NCI-H2171 (cell line): ENCODE measurements at regions not wholly inside any gene's neighbourhood (a gene's known extent, or its start where the extent isn't known, plus 50 kb on each side); places are given as distances from the start of the nearest gene placed in this dataset.

Experiments
- DNase-seq: peaks from one replicate; lab custom pipeline; 2025; lab: John Stamatoyannopoulos, UW

- no peak for DNase-seq
These were observed 111.1 kb upstream of the ARHGAP5 start for GRCh38 chr14:31965735-31966598.

DNA sequence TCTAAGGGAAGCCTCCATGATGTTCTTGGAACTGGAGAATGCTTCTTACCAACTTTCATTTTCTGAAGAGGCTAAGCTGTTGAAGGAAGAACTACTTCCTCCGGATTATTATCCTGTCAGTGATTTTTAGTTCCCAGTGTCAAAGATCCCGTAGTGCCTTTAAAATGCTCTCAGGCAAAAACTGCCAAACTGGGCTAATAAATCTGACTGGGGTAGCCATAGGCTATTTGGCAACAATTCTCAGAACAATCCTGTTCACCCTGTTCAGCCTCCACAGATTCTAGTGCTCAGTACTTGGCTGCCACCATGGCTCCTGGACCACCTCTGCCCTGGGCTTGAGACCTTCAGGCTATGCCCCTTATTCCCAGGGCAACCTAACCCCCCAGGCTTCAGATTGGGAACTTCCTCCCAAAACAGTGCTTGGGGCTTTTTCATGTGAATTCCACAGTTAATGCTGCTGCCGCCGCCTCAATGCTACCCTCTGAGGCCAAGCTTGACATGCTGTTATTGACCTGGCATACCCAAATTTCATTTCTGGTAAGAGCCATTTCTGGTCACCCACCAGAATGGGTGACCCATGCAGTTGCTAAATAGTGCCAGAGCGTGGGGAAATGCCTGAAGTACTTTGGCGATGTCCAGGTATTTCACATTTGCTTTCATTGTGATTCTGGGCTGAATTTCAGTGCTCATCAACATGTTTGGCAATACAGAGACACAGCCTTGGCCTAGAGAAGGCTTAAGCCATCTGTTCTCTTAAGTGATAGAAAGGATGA is 110.0 kb upstream of the ARHGAP5 start:
- no peak for DNase-seq

GRCh38 chr14:31967669-31967975 is 109.5 kb upstream of the ARHGAP5 start:
- no peak for DNase-seq

GRCh38 chr14:31968107-31968810 is 108.8 kb upstream of the ARHGAP5 start:
- DNase-seq, result no peak

DNA sequence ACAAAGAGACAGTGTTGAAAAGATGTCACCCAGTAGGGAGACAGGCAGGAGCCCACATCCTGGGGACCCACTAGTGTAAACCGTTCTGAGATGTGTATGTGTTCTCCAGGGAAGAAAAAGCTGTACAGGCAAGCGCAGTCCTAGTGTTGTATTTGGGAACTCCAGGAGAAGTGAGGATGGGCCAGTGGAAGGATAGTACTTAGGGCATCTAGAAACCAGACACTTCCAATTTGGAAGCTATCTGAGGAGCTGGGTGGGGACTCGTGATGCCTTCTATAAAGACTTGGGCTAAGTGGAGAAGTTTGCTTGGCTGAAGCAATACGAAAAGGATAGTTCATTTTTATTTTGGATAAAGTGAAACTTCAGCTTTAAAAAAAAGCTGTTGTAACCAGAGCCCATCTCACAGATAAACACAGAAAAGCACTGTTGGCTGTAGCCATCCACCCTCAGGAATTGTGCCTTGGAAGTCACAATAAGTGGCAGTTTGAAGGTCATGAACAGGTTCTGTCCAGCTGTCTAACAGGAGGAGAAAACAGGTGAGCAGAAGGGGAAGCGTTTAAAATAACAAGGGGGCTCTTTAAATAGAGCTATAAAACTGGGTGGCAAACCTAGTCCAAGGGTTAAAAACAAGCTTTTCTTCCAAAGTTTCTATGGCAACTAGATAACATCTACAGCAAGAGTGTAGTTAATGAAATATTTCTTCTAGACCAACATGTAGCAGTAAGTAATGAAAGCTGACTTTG is 108.0 kb upstream of the ARHGAP5 start:
- DNase-seq, result peak; percentile 17

GRCh38 chr14:31969699-31970240 is 107.3 kb upstream of the ARHGAP5 start:
- DNase-seq, result no peak

DNA sequence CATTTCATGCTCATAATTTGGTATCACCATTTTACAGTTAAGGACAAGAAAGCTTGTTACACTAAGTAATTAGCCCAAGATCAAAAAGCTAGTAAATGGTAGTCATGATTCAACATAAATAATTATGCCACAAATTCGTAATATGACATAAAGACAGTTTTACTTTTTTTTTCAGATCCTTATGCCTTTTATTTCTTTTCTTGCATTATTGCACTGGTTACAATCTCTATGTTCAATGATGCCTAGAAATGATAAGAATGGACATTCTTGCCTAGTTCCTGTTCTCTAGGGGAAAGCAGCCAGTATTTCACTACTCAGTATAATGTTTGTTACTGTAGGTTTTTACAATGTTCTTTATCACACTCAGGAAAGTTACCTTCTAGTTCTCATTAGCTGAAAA is 106.4 kb upstream of the ARHGAP5 start:
- no peak for DNase-seq

DNA sequence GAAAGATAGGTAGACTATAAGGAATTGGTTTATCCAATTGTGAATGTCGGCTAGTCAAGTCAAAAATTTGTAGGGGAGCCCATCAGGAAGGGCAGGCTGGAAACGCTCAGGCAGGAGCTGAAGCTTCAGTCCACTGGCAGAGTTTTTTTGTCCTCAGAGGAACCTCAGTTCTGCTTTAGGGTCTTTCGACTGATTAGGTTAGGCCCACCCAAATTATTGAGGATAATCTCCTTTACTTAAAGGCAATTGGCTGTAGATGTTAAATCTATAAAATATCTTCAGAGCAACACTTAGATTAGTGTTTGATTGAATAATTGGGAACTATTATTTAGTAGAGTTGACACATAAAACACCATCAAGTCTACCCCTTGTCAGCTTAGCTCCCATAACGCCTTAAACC is 105.5 kb upstream of the ARHGAP5 start:
- no peak for DNase-seq

DNA sequence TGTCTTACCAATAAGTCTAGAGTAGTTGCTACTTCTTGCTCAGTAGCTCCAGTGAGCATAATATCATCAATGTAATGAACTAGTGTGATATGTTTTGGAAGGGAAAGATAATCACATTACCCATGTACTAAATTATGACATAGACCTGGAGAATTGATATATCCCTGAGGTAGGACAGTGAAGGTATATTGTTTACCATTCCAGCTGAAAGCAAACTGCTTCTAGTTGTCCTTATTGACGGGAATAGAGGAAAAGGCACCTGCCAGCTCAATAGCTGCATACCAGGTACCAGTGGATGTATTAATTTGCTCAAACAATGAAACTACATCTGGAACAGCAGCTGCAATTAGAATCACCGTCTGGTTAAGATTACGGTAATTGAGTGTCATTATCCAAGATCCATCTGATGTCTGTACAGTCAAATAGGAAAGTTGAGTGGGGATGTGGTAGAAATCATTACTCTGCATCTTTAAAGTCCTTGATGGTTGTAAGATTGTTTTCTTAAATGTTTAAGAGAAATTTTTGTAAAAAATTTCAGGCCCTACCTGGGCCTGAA is 100.0 kb upstream of the ARHGAP5 start:
- peak; percentile 9 for DNase-seq

- DNase-seq, result no peak
These were observed 98.7 kb upstream of the ARHGAP5 start for GRCh38 chr14:31978423-31978822.

- DNase-seq, result no peak
These were observed 94.5 kb upstream of the ARHGAP5 start for GRCh38 chr14:31982642-31983041.

DNA sequence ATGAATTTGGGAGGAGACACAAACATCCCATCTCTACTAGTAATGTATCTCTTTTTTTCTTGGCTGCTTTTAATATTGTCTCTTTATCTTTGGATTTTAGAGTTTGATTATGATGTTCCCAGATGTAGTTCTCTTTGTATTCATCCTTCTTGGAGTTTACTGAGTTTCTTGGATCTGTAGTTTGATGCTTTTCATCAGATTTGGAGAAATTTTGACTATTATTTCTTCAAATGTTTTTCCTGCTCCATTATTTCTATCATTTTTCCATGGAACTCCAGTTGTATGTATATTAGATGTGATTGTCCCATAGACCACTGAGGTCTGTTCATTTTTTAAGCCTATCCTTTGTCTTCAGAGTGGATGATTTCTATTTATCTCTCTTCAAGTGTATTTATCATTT is 90.7 kb upstream of the ARHGAP5 start:
- no peak for DNase-seq

GRCh38 chr14:31987721-31988120 is 89.4 kb upstream of the ARHGAP5 start:
- no peak for DNase-seq

GRCh38 chr14:31988244-31988643 is 88.9 kb upstream of the ARHGAP5 start:
- DNase-seq, result no peak

GRCh38 chr14:31990183-31990857 is 86.8 kb upstream of the ARHGAP5 start:
- no peak for DNase-seq

- no peak for DNase-seq
These were observed 86.1 kb upstream of the ARHGAP5 start for GRCh38 chr14:31990926-31991572.

GRCh38 chr14:31992011-31992447 is 85.1 kb upstream of the ARHGAP5 start:
- DNase-seq, result no peak

GRCh38 chr14:31993521-31993951 is 83.6 kb upstream of the ARHGAP5 start:
- DNase-seq, result no peak

GRCh38 chr14:31994391-31995033 is 82.6 kb upstream of the ARHGAP5 start:
- DNase-seq, result no peak

- DNase-seq, result no peak
These were observed 73.5 kb upstream of the ARHGAP5 start for GRCh38 chr14:32003585-32003984.
